Activated naive CD4-positive, alpha-beta T cell treated with anti-CD3 and anti-CD28 coated beads, Interleukin-2, amount 10 ng/mL, durations not matched to agents 7 days and 5 days (primary cell): ENCODE measurements at regions not wholly inside any gene's neighbourhood (a gene's known extent, or its start where the extent isn't known, plus 50 kb on each side); places are given as distances from the start of the nearest gene placed in this dataset.
"Not testable (repeated sequence)": the region's sequence is repeated elsewhere in the genome, so short reads cannot be mapped to it uniquely, and the experiment has no call there.

Experiments used
- CTCF ChIA-PET: fragments of 350-600 bp; sonication (Branson Sonifier 250); formaldehyde crosslinking; loops from one replicate; lab custom pipeline; 2021; ENCODE audit warnings: antibody characterized with exemption; lab: Charles Lee
- DNase-seq: peaks from one replicate; pipeline ENCODE4 v3.0.0-alpha.2; 2020
- H3K27ac Mint-ChIP-seq: one replicate; pipeline ENCODE4 v1.8.0; 2021; ENCODE audit warnings: mild to moderate bottlenecking, moderate library complexity, mixed read lengths
- H3K27me3 Mint-ChIP-seq: one replicate; pipeline ENCODE4 v1.8.0; 2021; ENCODE audit warnings: mild to moderate bottlenecking, mixed read lengths
- H3K36me3 Mint-ChIP-seq: one replicate; pipeline ENCODE4 v1.8.0; 2021; ENCODE audit warnings: mixed read lengths
- H3K4me1 Mint-ChIP-seq: one replicate; pipeline ENCODE4 v1.8.0; 2021; ENCODE audit warnings: mixed read lengths
- H3K4me3 Mint-ChIP-seq: one replicate; pipeline ENCODE4 v1.8.0; 2021; ENCODE audit warnings: mild to moderate bottlenecking, moderate library complexity, mixed read lengths
- H3K9me3 Mint-ChIP-seq: one replicate; pipeline ENCODE4 v1.8.0; 2021; ENCODE audit warnings: mixed read lengths

- H3K4me1 Mint-ChIP-seq, H3K4me3 Mint-ChIP-seq, H3K27me3 Mint-ChIP-seq, H3K36me3 Mint-ChIP-seq, CTCF ChIA-PET, DNase-seq, H3K27ac Mint-ChIP-seq, H3K9me3 Mint-ChIP-seq: not testable (repeated sequence)
Observed at GRCh38 chr11:103820345-103820744, 216.1 kb upstream of the DDI1 start.

GRCh38 chr11:103824116-103824515, 212.3 kb upstream of the DDI1 start:
- Mint-ChIP-seq H3K4me3 (no peak overlapping the region), H3K9me3 (no peaks in the 10 kb centered on the region), H3K27me3 (no peaks in the 10 kb centered on the region), H3K36me3 (no peaks in the 10 kb centered on the region), H3K4me1 (no peaks in the 10 kb centered on the region), H3K27ac (no peak overlapping the region)
- no peak for DNase-seq
- CTCF ChIA-PET: no interaction called here

GRCh38 chr11:103825469-103825868, 211.0 kb upstream of the DDI1 start:
- CTCF ChIA-PET: no interaction called here
- H3K36me3 Mint-ChIP-seq: no peaks in the 10 kb centered on the region
- peaks cover 4% of the 10 kb centered on the region for H3K9me3 Mint-ChIP-seq

GRCh38 chr11:103826856-103827255, 209.6 kb upstream of the DDI1 start:
- Mint-ChIP-seq H3K4me3 (no peak overlapping the region), H3K4me1 (no peaks in the 10 kb centered on the region), H3K27ac (no peak overlapping the region), H3K27me3 (no peaks in the 10 kb centered on the region), H3K9me3 (peaks cover 9% of the 10 kb centered on the region), H3K36me3 (no peaks in the 10 kb centered on the region)
- no peak for DNase-seq
- CTCF ChIA-PET: no interaction called here

More at GRCh38 chr11:103825469-103825868, 211.0 kb upstream of the DDI1 start:
- no peaks in the 10 kb centered on the region for H3K4me1 Mint-ChIP-seq
- H3K27ac Mint-ChIP-seq: no peak overlapping the region
- no peak for DNase-seq
- H3K27me3 Mint-ChIP-seq: no peaks in the 10 kb centered on the region
- no peak overlapping the region for H3K4me3 Mint-ChIP-seq

GRCh38 chr11:103829596-103829995, 206.8 kb upstream of the DDI1 start:
- no peaks in the 10 kb centered on the region for H3K4me1 Mint-ChIP-seq
- no peak for DNase-seq
- no peaks in the 10 kb centered on the region for H3K27me3 Mint-ChIP-seq
- H3K36me3 Mint-ChIP-seq: no peaks in the 10 kb centered on the region
- CTCF ChIA-PET: no interaction called here
- H3K9me3 Mint-ChIP-seq: peaks cover 13% of the 10 kb centered on the region
- no peak overlapping the region for H3K4me3 Mint-ChIP-seq
- no peak overlapping the region for H3K27ac Mint-ChIP-seq

- Mint-ChIP-seq H3K27me3 (no peaks in the 10 kb centered on the region), H3K9me3 (peaks cover 13% of the 10 kb centered on the region), H3K27ac (no peak overlapping the region), H3K36me3 (no peaks in the 10 kb centered on the region), H3K4me1 (no peaks in the 10 kb centered on the region), H3K4me3 (no peak overlapping the region)
- CTCF ChIA-PET: no interaction called here
- no peak for DNase-seq
Observed at GRCh38 chr11:103830205-103830604, 206.2 kb upstream of the DDI1 start.

GRCh38 chr11:103832762-103833161, 203.7 kb upstream of the DDI1 start:
- H3K4me1 Mint-ChIP-seq: no peaks in the 10 kb centered on the region

GRCh38 chr11:103842191-103842590, 194.2 kb upstream of the DDI1 start:
- Mint-ChIP-seq H3K27me3 (no peaks in the 10 kb centered on the region), H3K4me1 (no peaks in the 10 kb centered on the region), H3K27ac (no peak overlapping the region), H3K4me3 (no peak overlapping the region), H3K9me3 (no peaks in the 10 kb centered on the region), H3K36me3 (no peaks in the 10 kb centered on the region)
- CTCF ChIA-PET: no interaction called here
- no peak for DNase-seq

More at GRCh38 chr11:103832762-103833161, 203.7 kb upstream of the DDI1 start:
- Mint-ChIP-seq H3K27me3 (no peaks in the 10 kb centered on the region), H3K4me3 (no peak overlapping the region), H3K36me3 (no peaks in the 10 kb centered on the region), H3K9me3 (peaks cover 13% of the 10 kb centered on the region), H3K27ac (no peak overlapping the region)
- no peak for DNase-seq
- CTCF ChIA-PET: no interaction called here

GRCh38 chr11:103842795-103843194, 193.6 kb upstream of the DDI1 start:
- Mint-ChIP-seq H3K27ac (no peak overlapping the region), H3K9me3 (no peaks in the 10 kb centered on the region), H3K4me1 (no peaks in the 10 kb centered on the region), H3K27me3 (no peaks in the 10 kb centered on the region), H3K36me3 (no peaks in the 10 kb centered on the region), H3K4me3 (no peak overlapping the region)
- no peak for DNase-seq
- CTCF ChIA-PET: no interaction called here

GRCh38 chr11:103844327-103845215, 191.9 kb upstream of the DDI1 start:
- H3K9me3 Mint-ChIP-seq: no peaks in the 10 kb centered on the region
- no peaks in the 10 kb centered on the region for H3K27me3 Mint-ChIP-seq
- H3K36me3 Mint-ChIP-seq: no peaks in the 10 kb centered on the region
- no peak overlapping the region for H3K4me3 Mint-ChIP-seq
- H3K4me1 Mint-ChIP-seq: no peaks in the 10 kb centered on the region
- DNase-seq: no peak
- no peak overlapping the region for H3K27ac Mint-ChIP-seq
- CTCF ChIA-PET: no interaction called here

- no peaks in the 10 kb centered on the region for H3K4me1 Mint-ChIP-seq
- no peak for DNase-seq
Observed at GRCh38 chr11:103845331-103845730, 191.1 kb upstream of the DDI1 start.

GRCh38 chr11:103848686-103849085, 187.8 kb upstream of the DDI1 start:
- Mint-ChIP-seq H3K27ac (no peak overlapping the region), H3K36me3 (no peaks in the 10 kb centered on the region), H3K4me1 (no peaks in the 10 kb centered on the region), H3K9me3 (no peaks in the 10 kb centered on the region), H3K27me3 (no peaks in the 10 kb centered on the region), H3K4me3 (no peak overlapping the region)
- CTCF ChIA-PET: no interaction called here
- DNase-seq: no peak

More at GRCh38 chr11:103845331-103845730, 191.1 kb upstream of the DDI1 start:
- CTCF ChIA-PET: no interaction called here
- Mint-ChIP-seq H3K36me3 (no peaks in the 10 kb centered on the region), H3K27me3 (no peaks in the 10 kb centered on the region), H3K9me3 (no peaks in the 10 kb centered on the region), H3K4me3 (no peak overlapping the region), H3K27ac (no peak overlapping the region)

GRCh38 chr11:103849366-103849765, 187.1 kb upstream of the DDI1 start:
- H3K4me3 Mint-ChIP-seq: no peak overlapping the region
- no peak overlapping the region for H3K27ac Mint-ChIP-seq

GRCh38 chr11:103850419-103851165, 185.8 kb upstream of the DDI1 start:
- Mint-ChIP-seq H3K27me3 (no peaks in the 10 kb centered on the region), H3K27ac (no peak overlapping the region), H3K4me3 (no peak overlapping the region), H3K4me1 (no peaks in the 10 kb centered on the region), H3K9me3 (peaks cover 2% of the 10 kb centered on the region), H3K36me3 (no peaks in the 10 kb centered on the region)
- no peak for DNase-seq
- CTCF ChIA-PET: no interaction called here

More at GRCh38 chr11:103849366-103849765, 187.1 kb upstream of the DDI1 start:
- no peaks in the 10 kb centered on the region for H3K9me3 Mint-ChIP-seq
- no peak for DNase-seq
- CTCF ChIA-PET: no interaction called here
- H3K36me3 Mint-ChIP-seq: no peaks in the 10 kb centered on the region
- H3K4me1 Mint-ChIP-seq: no peaks in the 10 kb centered on the region
- H3K27me3 Mint-ChIP-seq: no peaks in the 10 kb centered on the region
